ENCODE measurements at regions not wholly inside any gene's neighbourhood (a gene's known extent, or its start where the extent isn't known, plus 50 kb on each side); places are given as distances from the start of the nearest gene placed in this dataset.

DNA sequence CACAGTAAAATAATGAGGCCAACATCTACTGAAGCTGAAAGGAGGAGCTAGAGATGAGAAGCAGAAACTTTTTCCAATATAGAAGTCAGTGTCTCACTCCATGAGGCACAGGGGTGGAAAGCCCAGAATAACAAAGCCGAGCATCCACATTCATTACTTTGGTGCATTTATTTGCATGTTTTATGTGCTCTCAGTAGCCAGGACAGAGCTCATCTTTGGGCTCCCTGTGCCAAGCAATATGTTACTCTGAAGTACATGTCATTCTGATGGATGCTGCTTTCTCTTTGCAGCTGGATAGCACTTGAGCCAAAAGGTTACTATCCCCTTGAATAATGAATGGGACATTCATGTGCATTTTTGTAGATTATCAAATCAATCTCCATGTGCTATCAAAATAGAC is 338.6 kb upstream of the SOX11 start:
- TF ChIP-seq CTCF (conservative IDR thresholded peaks at IDR 0.05), result no peak
- no peak for TF ChIP-seq EZH2 (IDR thresholded peaks at IDR 0.05; ENCODE audit: low read depth)
